Kidney (tissue), 13 donors: ENCODE measurements at regions not wholly inside any gene's neighbourhood (a gene's known extent, or its start where the extent isn't known, plus 50 kb on each side); places are given as distances from the start of the nearest gene placed in this dataset.

Experiments used
- DNase-seq, 5 donors: peaks; one replicate each; pipeline ENCODE4 v3.0.0-alpha.2; 2013 to 2020
- FAIRE-seq: peaks from 2 replicates; lab custom pipeline; 2012; peaks lifted over from hg19 to GRCh38; lab: Jason Lieb, UNC
- H3K27ac ChIP-seq, 2 donors: one replicate each; pipeline ENCODE4 v1.7.0; 2013; ENCODE audit warnings: low read depth in 2 of 2, low read length in 2 of 2, inconsistent platforms in 1 of 2
- H3K27me3 ChIP-seq: one replicate; pipeline ENCODE4 v1.7.1; 2013; ENCODE audit warnings: low read length, inconsistent platforms; ENCODE audit not compliant: control insufficient read depth, insufficient read depth
- H3K36me3 ChIP-seq, 3 donors: one replicate each; pipeline versions ENCODE4 v1.7.0 to v1.7.1; 2013; ENCODE audit warnings: low read length in 3 of 3, control low read depth in 1 of 3, inconsistent platforms in 1 of 3; ENCODE audit not compliant: insufficient read depth in 3 of 3, control insufficient read depth in 2 of 3
- H3K4me1 ChIP-seq, 3 donors: one replicate each; pipeline versions ENCODE4 v1.7.0 to v1.7.1; 2013; ENCODE audit warnings: low read length in 3 of 3, inconsistent platforms in 1 of 3, low read depth in 1 of 3; ENCODE audit not compliant: control insufficient read depth in 2 of 3, insufficient read depth in 2 of 3
- H3K4me3 ChIP-seq, 3 donors: one replicate each; pipeline versions ENCODE4 v1.7.0 to v1.8.1; 2013; ENCODE audit warnings: low read length in 3 of 3, control low read depth in 1 of 3, inconsistent platforms in 1 of 3
- H3K9ac ChIP-seq, 3 donors: one replicate each; pipeline versions ENCODE4 v1.7.0 to v1.7.1; 2013; ENCODE audit warnings: low read length in 3 of 3, control low read depth in 1 of 3, inconsistent platforms in 1 of 3
- H3K9me3 ChIP-seq, 3 donors: one replicate each; pipeline versions ENCODE4 v1.7.0 to v1.7.1; 2013; ENCODE audit warnings: low read length in 3 of 3, control low read depth in 1 of 3, inconsistent platforms in 1 of 3; ENCODE audit not compliant: control insufficient read depth in 2 of 3, insufficient read depth in 1 of 3
- CTCF ChIP-seq: IDR thresholded peaks from 3 replicates; pipeline ENCODE4 v1.5.1; 2012; ENCODE audit warnings: mild to moderate bottlenecking, moderate library complexity, borderline replicate concordance; ENCODE audit not compliant: insufficient read depth; ENCODE audit errors: extremely low read depth
- intact Hi-C: fragments of 100-400 bp; cut with DNase I; formaldehyde crosslinking; loops from one replicate; pipeline ENCODE4 v1.11.1; 2022
- donor health status: control.
- donor health status: control.
- donor health status: control.
- donor health status: control.
- donor health status: control.
- donor health status: DM: yes; HTN: yes; CAD: no.
- donor health status: Normal renal cell carcinoma (clear cell type).

GRCh38 chr3:28867836-28868235 is 413.0 kb upstream of the RBMS3 start:
- no peak for TF ChIP-seq CTCF
- Histone ChIP-seq H3K27me3 (no peaks in the 10 kb centered on the region), H3K4me1 (no peaks in the 10 kb centered on the region), H3K9ac (no peak overlapping the region), H3K4me3 (no peak overlapping the region), H3K9me3 (no peaks in the 10 kb centered on the region), H3K27ac (no peak overlapping the region), H3K36me3 (no peaks in the 10 kb centered on the region)
- DNase-seq: no peak
- no peak for FAIRE-seq
- intact Hi-C loops: no loop called here

- Histone ChIP-seq H3K9me3 (no peaks in the 10 kb centered on the region), H3K27ac (no peak overlapping the region), H3K9ac (no peak overlapping the region), H3K27me3 (no peaks in the 10 kb centered on the region), H3K4me1 (no peaks in the 10 kb centered on the region), H3K4me3 (no peak overlapping the region), H3K36me3 (no peaks in the 10 kb centered on the region)
- TF ChIP-seq CTCF: no peak
- FAIRE-seq (no peak), DNase-seq (no peak)
- intact Hi-C loops: no loop called here
Measured at GRCh38 chr3:28868897-28869296, 412.0 kb upstream of the RBMS3 start.

GRCh38 chr3:28877912-28878311 is 403.0 kb upstream of the RBMS3 start:
- Histone ChIP-seq H3K9ac (no peak overlapping the region), H3K4me3 (no peak overlapping the region), H3K27me3 (no peaks in the 10 kb centered on the region), H3K27ac (no peak overlapping the region), H3K36me3 (no peaks in the 10 kb centered on the region), H3K4me1 (no peaks in the 10 kb centered on the region), H3K9me3 (no peaks in the 10 kb centered on the region)
- intact Hi-C loops: no loop called here
- no peak for DNase-seq
- FAIRE-seq: no peak
- no peak for TF ChIP-seq CTCF

- FAIRE-seq (no peak), DNase-seq (no peak)
- H3K9ac ChIP-seq: no peak overlapping the region
- H3K4me3 ChIP-seq: no peak overlapping the region
- H3K36me3 ChIP-seq: no peaks in the 10 kb centered on the region
- no peaks in the 10 kb centered on the region for H3K9me3 ChIP-seq
- H3K27me3 ChIP-seq: no peaks in the 10 kb centered on the region
- H3K27ac ChIP-seq: no peak overlapping the region
- H3K4me1 ChIP-seq: no peaks in the 10 kb centered on the region
- TF ChIP-seq CTCF: no peak
- intact Hi-C loops: no loop called here
Measured at GRCh38 chr3:28890373-28890772, 390.5 kb upstream of the RBMS3 start.
